PC-3 (cell line): ENCODE measurements at regions not wholly inside any gene's neighbourhood (a gene's known extent, or its start where the extent isn't known, plus 50 kb on each side); places are given as distances from the start of the nearest gene placed in this dataset.
"Not testable (repeated sequence)": the region's sequence is repeated elsewhere in the genome, so short reads cannot be mapped to it uniquely, and the experiment has no call there.

Source experiments
- ATAC-seq: fragments of 200-7000 bp; cut with Tn5 transposase; 2 replicates; pipeline ENCODE4 v1.9.1; 2020; ENCODE audit warnings: mild to moderate bottlenecking, moderate library complexity
- BruUV-seq: library from RNA; stranded (reverse); fragments of 400-500 nt; replicated peaks from 2 replicates; lab custom pipeline; 2021; lab: Mats Ljungman, UMichigan
- CTCF ChIA-PET: fragments of 300-600 bp; sonication (Branson Sonifier 250); formaldehyde crosslinking; loops from one replicate; lab custom pipeline; 2022; ENCODE audit warnings: antibody characterized with exemption; lab: Charles Lee
- POLR2A ChIA-PET: fragments of 300-600 bp; sonication (Branson Sonifier 250); formaldehyde crosslinking; loops from one replicate; lab custom pipeline; 2022; ENCODE audit warnings: antibody characterized with exemption; ENCODE audit not compliant: unreplicated experiment; lab: Charles Lee
- DNase-seq: peaks from one replicate; pipeline ENCODE4 v3.0.0-alpha.2; 2015
- H2AFZ ChIP-seq: fragments of 300-600 bp; sonication (generic); 2 replicates; pipeline ENCODE4 v1.6.0; 2016; ENCODE audit warnings: antibody characterized with exemption, low read length
- H3F3A ChIP-seq: fragments of 300-600 bp; sonication (generic); one replicate; pipeline ENCODE4 v1.6.0; 2017; ENCODE audit warnings: antibody characterized with exemption, low read length, control low read depth, mild to moderate bottlenecking; ENCODE audit not compliant: unreplicated experiment
- H3K27ac ChIP-seq: fragments of 300-600 bp; sonication (generic); 2 replicates; pipeline ENCODE4 v1.5.1; 2016; ENCODE audit warnings: mild to moderate bottlenecking, low read length
- H3K27me3 ChIP-seq: fragments of 300-600 bp; sonication (generic); 2 replicates; pipeline ENCODE4 v1.6.1; 2016; ENCODE audit warnings: low read length, mixed read lengths
- H3K36me3 ChIP-seq: fragments of 300-600 bp; sonication (generic); 2 replicates; pipeline ENCODE4 v1.6.1; 2016; ENCODE audit warnings: low read depth, mixed run types, low read length, mixed read lengths
- H3K4me1 ChIP-seq: fragments of 300-600 bp; sonication (generic); 2 replicates; pipeline ENCODE4 v1.5.1; 2016; ENCODE audit warnings: low read length; ENCODE audit not compliant: insufficient read depth
- H3K4me2 ChIP-seq: fragments of 300-600 bp; sonication (generic); 2 replicates; pipeline ENCODE4 v1.6.0; 2016; ENCODE audit warnings: low read length
- H3K4me3 ChIP-seq: fragments of 300-600 bp; sonication (generic); 2 replicates; pipeline ENCODE4 v1.5.1; 2016; ENCODE audit warnings: mild to moderate bottlenecking, low read length, mixed read lengths
- H3K79me2 ChIP-seq: fragments of 300-600 bp; sonication (generic); 2 replicates; pipeline ENCODE4 v1.6.1; 2017; ENCODE audit warnings: low read length, mixed read lengths
- H3K9ac ChIP-seq: fragments of 300-600 bp; sonication (generic); 2 replicates; pipeline ENCODE4 v1.6.0; 2016; ENCODE audit warnings: mild to moderate bottlenecking, low read length
- H3K9me2 ChIP-seq: fragments of 300-600 bp; sonication (generic); replicated peaks from 2 replicates; pipeline ENCODE4 v1.6.1; 2016; ENCODE audit warnings: mixed run types, low read length, mixed read lengths
- H3K9me3 ChIP-seq: fragments of 300-600 bp; sonication (generic); 2 replicates; pipeline ENCODE4 v1.6.1; 2016; ENCODE audit warnings: low read length, mixed read lengths
- H4K20me1 ChIP-seq: fragments of 300-600 bp; sonication (generic); 2 replicates; pipeline ENCODE4 v1.6.1; 2016; ENCODE audit warnings: low read length, mixed read lengths
- EZH2 ChIP-seq: fragments of 300-600 bp; sonication (generic); IDR thresholded peaks from one replicate; pipeline ENCODE4 v1.6.1; 2017; ENCODE audit warnings: antibody characterized with exemption, mild to moderate bottlenecking, low read length; ENCODE audit not compliant: unreplicated experiment
- EZH2phosphoT487 ChIP-seq: fragments of 300-600 bp; sonication (generic); IDR thresholded peaks from 2 replicates; pipeline ENCODE4 v1.6.1; 2018; ENCODE audit warnings: mild to moderate bottlenecking, antibody characterized with exemption, low read length, borderline replicate concordance
- intact Hi-C: fragments of 100-400 bp; cut with micrococcal nuclease; formaldehyde crosslinking; loops from 2 replicates; pipeline ENCODE4 v1.9.0; 2023
- TF ChIP-seq, protein P1 (sequence below): fragments of 300-600 bp; sonication (generic); conservative IDR thresholded peaks from 2 replicates; pipeline ENCODE4 v1.5.1; 2017; ENCODE audit warnings: antibody characterized with exemption, low read depth, mild to moderate bottlenecking, low read length

GRCh38 chr1:157347506-157347905, 204.8 kb downstream of the FCRL5 start:
- Histone ChIP-seq H3K9me2 (no peaks in the 10 kb centered on the region), H3K4me2 (no peak overlapping the region), H4K20me1 (no peaks in the 10 kb centered on the region), H3K27ac (no peak overlapping the region), H3F3A (no peaks in the 10 kb centered on the region), H3K79me2 (no peaks in the 10 kb centered on the region), H3K9ac (no peak overlapping the region), H3K4me3 (no peak overlapping the region), H3K36me3 (no peaks in the 10 kb centered on the region), H3K27me3 (peaks cover 10% of the 10 kb centered on the region; the same call in 1 of the 2 replicates), H3K4me1 (no peaks in the 10 kb centered on the region), H3K9me3 (no peaks in the 10 kb centered on the region), H2AFZ (no peak overlapping the region)
- ATAC-seq (no peak), DNase-seq (no peak)
- intact Hi-C loops, result no loop called here
- CTCF ChIA-PET, result no interaction called here
- BruUV-seq, result no TSS peak
- no peak for TF ChIP-seq EZH2
- TF ChIP-seq, protein P1, sequence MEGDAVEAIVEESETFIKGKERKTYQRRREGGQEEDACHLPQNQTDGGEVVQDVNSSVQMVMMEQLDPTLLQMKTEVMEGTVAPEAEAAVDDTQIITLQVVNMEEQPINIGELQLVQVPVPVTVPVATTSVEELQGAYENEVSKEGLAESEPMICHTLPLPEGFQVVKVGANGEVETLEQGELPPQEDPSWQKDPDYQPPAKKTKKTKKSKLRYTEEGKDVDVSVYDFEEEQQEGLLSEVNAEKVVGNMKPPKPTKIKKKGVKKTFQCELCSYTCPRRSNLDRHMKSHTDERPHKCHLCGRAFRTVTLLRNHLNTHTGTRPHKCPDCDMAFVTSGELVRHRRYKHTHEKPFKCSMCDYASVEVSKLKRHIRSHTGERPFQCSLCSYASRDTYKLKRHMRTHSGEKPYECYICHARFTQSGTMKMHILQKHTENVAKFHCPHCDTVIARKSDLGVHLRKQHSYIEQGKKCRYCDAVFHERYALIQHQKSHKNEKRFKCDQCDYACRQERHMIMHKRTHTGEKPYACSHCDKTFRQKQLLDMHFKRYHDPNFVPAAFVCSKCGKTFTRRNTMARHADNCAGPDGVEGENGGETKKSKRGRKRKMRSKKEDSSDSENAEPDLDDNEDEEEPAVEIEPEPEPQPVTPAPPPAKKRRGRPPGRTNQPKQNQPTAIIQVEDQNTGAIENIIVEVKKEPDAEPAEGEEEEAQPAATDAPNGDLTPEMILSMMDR, result no peak
- TF ChIP-seq EZH2phosphoT487, result no peak
- POLR2A ChIA-PET, result no interaction called here

DNA sequence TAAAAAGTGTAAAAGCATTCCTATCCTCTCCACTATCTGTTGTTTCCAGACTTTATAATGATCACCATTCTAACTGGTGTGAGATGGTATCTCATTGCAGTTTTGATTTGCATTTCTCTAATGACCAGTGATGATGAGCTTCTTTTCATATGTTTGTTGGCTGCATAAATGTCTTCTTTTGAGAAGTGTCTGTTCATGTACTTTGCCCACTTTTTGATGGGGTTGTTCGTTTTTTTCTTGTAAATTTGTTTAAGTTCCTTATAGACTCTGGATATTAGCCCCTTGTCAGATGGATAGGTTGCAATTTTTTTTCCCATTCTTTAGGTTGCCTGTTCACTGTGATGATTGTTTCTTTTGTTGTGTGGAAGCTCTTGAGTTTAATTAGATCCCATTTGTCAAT, 199.6 kb upstream of the ETV3 start:
- H2AFZ ChIP-seq, H3K4me2 ChIP-seq, H3K4me1 ChIP-seq, CTCF ChIA-PET, H3K9ac ChIP-seq, H3K27ac ChIP-seq, H3K36me3 ChIP-seq, H3K9me3 ChIP-seq, H3K9me2 ChIP-seq, H3K79me2 ChIP-seq, H3F3A ChIP-seq, BruUV-seq, intact Hi-C loops, H3K4me3 ChIP-seq, DNase-seq, POLR2A ChIA-PET, H4K20me1 ChIP-seq, ATAC-seq: not testable (repeated sequence)
- peaks cover 30% of the 10 kb centered on the region for H3K27me3 ChIP-seq

DNA sequence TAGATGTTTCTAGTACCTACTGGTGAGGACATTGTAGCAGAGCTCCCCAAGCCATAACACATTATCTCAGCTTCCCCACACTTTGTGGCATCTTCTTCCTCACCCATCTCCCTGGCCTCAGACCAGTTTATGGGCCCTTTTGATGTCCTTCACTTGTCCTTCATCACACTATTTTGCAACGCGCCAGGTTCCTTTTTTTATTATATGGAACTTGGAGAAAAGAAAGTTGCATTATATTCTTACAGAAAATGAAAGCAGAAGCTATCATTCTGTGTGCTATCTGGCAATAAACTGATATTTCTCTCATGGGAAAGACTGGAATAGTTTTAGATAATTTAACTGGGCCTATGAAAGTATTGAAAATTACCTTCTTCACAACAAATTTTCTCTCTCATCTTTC, 196.9 kb upstream of the ETV3 start:
- no peaks in the 10 kb centered on the region for H3F3A ChIP-seq
- H3K4me2 ChIP-seq, result no peak overlapping the region
- no peaks in the 10 kb centered on the region for H4K20me1 ChIP-seq
- H3K9ac ChIP-seq, result no peak overlapping the region
- no peak for ATAC-seq
- intact Hi-C loops, result no loop called here
- TF ChIP-seq EZH2 (no peak), EZH2phosphoT487 (no peak)
- TF ChIP-seq, protein P1, result no peak
- CTCF ChIA-PET, result no interaction called here
- POLR2A ChIA-PET, result no interaction called here
- no peaks in the 10 kb centered on the region for H3K36me3 ChIP-seq
- no peak overlapping the region for H3K4me3 ChIP-seq
- no peak overlapping the region for H2AFZ ChIP-seq
- no peaks in the 10 kb centered on the region for H3K4me1 ChIP-seq
- H3K27me3 ChIP-seq, result peaks cover 30% of the 10 kb centered on the region
- no peaks in the 10 kb centered on the region for H3K79me2 ChIP-seq
- no TSS peak for BruUV-seq
- no peaks in the 10 kb centered on the region for H3K9me3 ChIP-seq
- DNase-seq, result no peak
- no peaks in the 10 kb centered on the region for H3K9me2 ChIP-seq
- H3K27ac ChIP-seq, result no peak overlapping the region
